ENCODE measurements at regions not wholly inside any gene's neighbourhood (a gene's known extent, or its start where the extent isn't known, plus 50 kb on each side); places are given as distances from the start of the nearest gene placed in this dataset.
"Not testable (repeated sequence)": the region's sequence is repeated elsewhere in the genome, so short reads cannot be mapped to it uniquely, and the experiment has no call there.

- Mint-ChIP-seq H3K9me3 (peaks cover 0 to 7% (median 2%) of the 10 kb centered on the region in 8 donors), H3K27me3 (peaks cover 0 to 4% of the 10 kb centered on the region in 2 donors), H3K4me1 (no peaks in the 10 kb centered on the region), H3K4me3 (no peak overlapping the region), H3K36me3 (no peaks in the 10 kb centered on the region), H3K27ac (no peak overlapping the region)
- CTCF ChIA-PET (ENCODE audit: partially characterized antibody): interaction anchor here (1.2 kb wide), 1 partner anchor 14 kb away, joined by 4 read pairs; no protein-coding TSS in a partner anchor
- Histone ChIP-seq H3K4me3 (ENCODE audit: low read length in 2 of 2) (no peak overlapping the region), H3K36me3 (ENCODE audit: insufficient read depth, low read length) (no peaks in the 10 kb centered on the region), H3K9me3 (ENCODE audit: control insufficient read depth in 1 of 2, low read length in 2 of 2) (no peaks in the 10 kb centered on the region), H3K27me3 (ENCODE audit: insufficient read depth, low read length) (no peaks in the 10 kb centered on the region), H3K4me1 (ENCODE audit: insufficient read depth, low read length) (no peaks in the 10 kb centered on the region), H3K27ac (ENCODE audit: low read depth, low read length) (no peak overlapping the region)
- POLR2A ChIA-PET (ENCODE audit: partially characterized antibody): no interaction called here
- intact Hi-C loops (cut with micrococcal nuclease): no loop called here
- DNase-seq: no peak
These were observed 63.0 kb downstream of the HLX start for GRCh38 chr1:220942278-220942677.

- DNase-seq; H3K4me1 Mint-ChIP-seq; H3K9me3 Mint-ChIP-seq; intact Hi-C loops (cut with micrococcal nuclease); H3K36me3 ChIP-seq (ENCODE audit: insufficient read depth, low read length); H3K9me3 ChIP-seq (ENCODE audit: control insufficient read depth in 1 of 2, low read length in 2 of 2); H3K4me3 ChIP-seq (ENCODE audit: low read length in 2 of 2); H3K4me1 ChIP-seq (ENCODE audit: insufficient read depth, low read length); POLR2A ChIA-PET (ENCODE audit: partially characterized antibody); H3K27ac Mint-ChIP-seq; H3K27me3 ChIP-seq (ENCODE audit: insufficient read depth, low read length); H3K27me3 Mint-ChIP-seq; H3K36me3 Mint-ChIP-seq; H3K27ac ChIP-seq (ENCODE audit: low read depth, low read length); H3K4me3 Mint-ChIP-seq: not testable (repeated sequence)
- CTCF ChIA-PET (ENCODE audit: partially characterized antibody): interaction anchor here (1.2 kb wide), 1 partner anchor 15 kb away, joined by 4 read pairs; no protein-coding TSS in a partner anchor
These were observed 63.7 kb downstream of the HLX start for GRCh38 chr1:220942914-220943313.

GRCh38 chr1:220943319-220943996, 64.2 kb downstream of the HLX start:
- H3K4me3 Mint-ChIP-seq: no peak overlapping the region

GRCh38 chr1:220950576-220950975, 71.3 kb downstream of the HLX start:
- DNase-seq: no peak
- H3K4me1 Mint-ChIP-seq: no peaks in the 10 kb centered on the region
- Histone ChIP-seq H3K4me1 (ENCODE audit: insufficient read depth, low read length) (no peaks in the 10 kb centered on the region), H3K36me3 (ENCODE audit: insufficient read depth, low read length) (no peaks in the 10 kb centered on the region), H3K9me3 (ENCODE audit: control insufficient read depth in 1 of 2, low read length in 2 of 2) (no peaks in the 10 kb centered on the region), H3K4me3 (ENCODE audit: low read length in 2 of 2) (no peak overlapping the region), H3K27me3 (ENCODE audit: insufficient read depth, low read length) (no peaks in the 10 kb centered on the region), H3K27ac (ENCODE audit: low read depth, low read length) (no peak overlapping the region)
- CTCF ChIA-PET (ENCODE audit: partially characterized antibody): no interaction called here
- H3K27ac Mint-ChIP-seq: no peak overlapping the region
- H3K9me3 Mint-ChIP-seq: peaks cover 0 to 18% (median 13%) of the 10 kb centered on the region in 8 donors
- no peak overlapping the region for H3K4me3 Mint-ChIP-seq
- intact Hi-C loops (cut with micrococcal nuclease): no loop called here
- no peaks in the 10 kb centered on the region for H3K36me3 Mint-ChIP-seq
- peaks cover 0 to 4% of the 10 kb centered on the region in 2 donors for H3K27me3 Mint-ChIP-seq
- POLR2A ChIA-PET (ENCODE audit: partially characterized antibody): no interaction called here

More at GRCh38 chr1:220943319-220943996, 64.2 kb downstream of the HLX start:
- Mint-ChIP-seq H3K9me3 (peaks cover 0 to 7% (median 3%) of the 10 kb centered on the region in 8 donors), H3K27me3 (peaks cover 0 to 4% of the 10 kb centered on the region in 2 donors), H3K4me1 (no peaks in the 10 kb centered on the region), H3K36me3 (no peaks in the 10 kb centered on the region), H3K27ac (no peak overlapping the region)
- Histone ChIP-seq H3K27me3 (ENCODE audit: insufficient read depth, low read length) (no peaks in the 10 kb centered on the region), H3K36me3 (ENCODE audit: insufficient read depth, low read length) (no peaks in the 10 kb centered on the region), H3K27ac (ENCODE audit: low read depth, low read length) (no peak overlapping the region), H3K9me3 (ENCODE audit: control insufficient read depth in 1 of 2, low read length in 2 of 2) (no peaks in the 10 kb centered on the region), H3K4me3 (ENCODE audit: low read length in 2 of 2) (no peak overlapping the region), H3K4me1 (ENCODE audit: insufficient read depth, low read length) (no peaks in the 10 kb centered on the region)
- ChIA-PET CTCF (ENCODE audit: partially characterized antibody) (interaction anchor here (1.2 kb wide), 1 partner anchor 15 kb away, joined by 4 read pairs; no protein-coding TSS in a partner anchor), POLR2A (ENCODE audit: partially characterized antibody) (no interaction called here)
- intact Hi-C loops (cut with micrococcal nuclease): no loop called here
- DNase-seq: no peak

GRCh38 chr1:220952961-220953643, 73.9 kb downstream of the HLX start:
- Histone ChIP-seq H3K9me3 (ENCODE audit: control insufficient read depth in 1 of 2, low read length in 2 of 2) (no peaks in the 10 kb centered on the region), H3K27me3 (ENCODE audit: insufficient read depth, low read length) (no peaks in the 10 kb centered on the region), H3K36me3 (ENCODE audit: insufficient read depth, low read length) (no peaks in the 10 kb centered on the region), H3K4me1 (ENCODE audit: insufficient read depth, low read length) (no peaks in the 10 kb centered on the region), H3K27ac (ENCODE audit: low read depth, low read length) (no peak overlapping the region), H3K4me3 (ENCODE audit: low read length in 2 of 2) (no peak overlapping the region)
- H3K27me3 Mint-ChIP-seq: no peaks in the 10 kb centered on the region
- H3K27ac Mint-ChIP-seq: no peak overlapping the region
- H3K9me3 Mint-ChIP-seq: peaks cover 0 to 18% (median 13%) of the 10 kb centered on the region in 8 donors
- H3K36me3 Mint-ChIP-seq: no peaks in the 10 kb centered on the region
- ChIA-PET CTCF (ENCODE audit: partially characterized antibody) (no interaction called here), POLR2A (ENCODE audit: partially characterized antibody) (no interaction called here)
- no peak for DNase-seq
- intact Hi-C loops (cut with micrococcal nuclease): no loop called here
- H3K4me1 Mint-ChIP-seq: no peaks in the 10 kb centered on the region
- H3K4me3 Mint-ChIP-seq: no peak overlapping the region

- no peak overlapping the region for H3K27ac Mint-ChIP-seq
- DNase-seq: no peak
- Histone ChIP-seq H3K36me3 (ENCODE audit: insufficient read depth, low read length) (no peaks in the 10 kb centered on the region), H3K4me1 (ENCODE audit: insufficient read depth, low read length) (no peaks in the 10 kb centered on the region), H3K9me3 (ENCODE audit: control insufficient read depth in 1 of 2, low read length in 2 of 2) (no peaks in the 10 kb centered on the region), H3K4me3 (ENCODE audit: low read length in 2 of 2) (no peak overlapping the region), H3K27me3 (ENCODE audit: insufficient read depth, low read length) (no peaks in the 10 kb centered on the region), H3K27ac (ENCODE audit: low read depth, low read length) (no peak overlapping the region)
- peaks cover 0 to 16% (median 9%) of the 10 kb centered on the region in 8 donors for H3K9me3 Mint-ChIP-seq
- H3K36me3 Mint-ChIP-seq: no peaks in the 10 kb centered on the region
- H3K4me3 Mint-ChIP-seq: no peak overlapping the region
- H3K27me3 Mint-ChIP-seq: peaks cover 0 to 2% of the 10 kb centered on the region in 2 donors
- POLR2A ChIA-PET (ENCODE audit: partially characterized antibody): no interaction called here
- H3K4me1 Mint-ChIP-seq: no peaks in the 10 kb centered on the region
- CTCF ChIA-PET (ENCODE audit: partially characterized antibody): interaction anchor here (0.7 kb wide), 1 partner anchor 9 kb away, joined by 3 read pairs; no protein-coding TSS in a partner anchor
- intact Hi-C loops (cut with micrococcal nuclease): no loop called here
These were observed 75.3 kb downstream of the HLX start for GRCh38 chr1:220954321-220955075.

- POLR2A ChIA-PET (ENCODE audit: partially characterized antibody): no interaction called here
- DNase-seq: no peak
- Mint-ChIP-seq H3K27me3 (peaks cover 0 to 2% of the 10 kb centered on the region in 2 donors), H3K9me3 (peaks cover 0 to 10% (median 4%) of the 10 kb centered on the region in 8 donors), H3K27ac (no peak overlapping the region), H3K36me3 (no peaks in the 10 kb centered on the region), H3K4me3 (no peak overlapping the region), H3K4me1 (no peaks in the 10 kb centered on the region)
- intact Hi-C loops (cut with micrococcal nuclease): no loop called here
- no peaks in the 10 kb centered on the region for H3K9me3 ChIP-seq (ENCODE audit: control insufficient read depth in 1 of 2, low read length in 2 of 2)
- H3K36me3 ChIP-seq (ENCODE audit: insufficient read depth, low read length): no peaks in the 10 kb centered on the region
- H3K4me3 ChIP-seq (ENCODE audit: low read length in 2 of 2): no peak overlapping the region
- CTCF ChIA-PET (ENCODE audit: partially characterized antibody): no interaction called here
- no peaks in the 10 kb centered on the region for H3K27me3 ChIP-seq (ENCODE audit: insufficient read depth, low read length)
- no peaks in the 10 kb centered on the region for H3K4me1 ChIP-seq (ENCODE audit: insufficient read depth, low read length)
- H3K27ac ChIP-seq (ENCODE audit: low read depth, low read length): no peak overlapping the region
These were observed 75.9 kb downstream of the HLX start for GRCh38 chr1:220955116-220955515.

Measured in CD4-positive, alpha-beta memory T cell (primary cell).